SU-DHL-6 (cell line): ENCODE measurements at regions not wholly inside any gene's neighbourhood (a gene's known extent, or its start where the extent isn't known, plus 50 kb on each side); places are given as distances from the start of the nearest gene placed in this dataset.

Source experiments
- H2AFZ ChIP-seq: fragments of 200-600 bp; sonication (generic); 2 replicates; pipeline ENCODE4 v1.6.1; 2014; ENCODE audit warnings: low read depth, mild to moderate bottlenecking, moderate library complexity, mixed read lengths, antibody characterized with exemption, low read length; ENCODE audit not compliant: severe bottlenecking
- H3F3A ChIP-seq: fragments of 200-600 bp; shearing (Covaris generic); 2 replicates; pipeline ENCODE4 v1.6.0; 2016; ENCODE audit warnings: antibody characterized with exemption, mild to moderate bottlenecking; ENCODE audit not compliant: insufficient read depth
- H3K27ac ChIP-seq: fragments of 200-600 bp; sonication (generic); 2 replicates; pipeline ENCODE4 v1.5.1; 2016; ENCODE audit warnings: low read depth, mild to moderate bottlenecking, low read length, moderate library complexity, mixed read lengths
- H3K27me3 ChIP-seq: fragments of 200-600 bp; sonication (generic), shearing (Covaris generic); 2 replicates; pipeline ENCODE4 v1.6.0; 2014; ENCODE audit warnings: mild to moderate bottlenecking, low read length
- H3K36me3 ChIP-seq: fragments of 200-600 bp; sonication (generic); 2 replicates; pipeline ENCODE4 v1.6.1; 2014; ENCODE audit warnings: mild to moderate bottlenecking, low read length, mixed read lengths
- H3K4me2 ChIP-seq: fragments of 300-600, 200-600 bp; shearing (Covaris generic), sonication (generic); 2 replicates; pipeline ENCODE4 v1.6.0; 2014; ENCODE audit warnings: low read length, low read depth, mild to moderate bottlenecking; ENCODE audit not compliant: poor library complexity, severe bottlenecking
- H3K4me3 ChIP-seq: fragments of 200-600 bp; sonication (generic); 2 replicates; pipeline ENCODE4 v1.5.1; 2014; ENCODE audit warnings: antibody characterized with exemption, low read length, mild to moderate bottlenecking, mixed read lengths; ENCODE audit not compliant: insufficient read depth, poor library complexity, severe bottlenecking
- H3K79me2 ChIP-seq: fragments of 200-600 bp; sonication (generic); 2 replicates; pipeline ENCODE4 v1.6.1; 2014; ENCODE audit warnings: mild to moderate bottlenecking, low read length, moderate library complexity; ENCODE audit not compliant: insufficient read depth
- H3K9ac ChIP-seq: fragments of 200-600 bp; sonication (generic); 2 replicates; pipeline ENCODE4 v1.7.0; 2014; ENCODE audit warnings: mild to moderate bottlenecking, low read length
- H3K9me2 ChIP-seq: fragments of 200-600 bp; sonication (generic); replicated peaks from 2 replicates; pipeline ENCODE4 v1.6.1; 2014; ENCODE audit warnings: low read length; ENCODE audit not compliant: insufficient read depth
- H3K9me3 ChIP-seq: fragments of 200-600 bp; sonication (generic); 2 replicates; pipeline ENCODE4 v1.6.1; 2014; ENCODE audit warnings: low read length, mixed read lengths; ENCODE audit not compliant: insufficient read depth
- H4K20me1 ChIP-seq: fragments of 200-600 bp; sonication (generic); 2 replicates; pipeline ENCODE4 v1.6.1; 2014; ENCODE audit warnings: low read depth, mild to moderate bottlenecking, antibody characterized with exemption, low read length, moderate library complexity, mixed read lengths
- CTCF ChIP-seq: fragments of 200-600 bp; sonication (generic); IDR thresholded peaks from one replicate; pipeline ENCODE4 v1.5.1; 2017; ENCODE audit warnings: antibody characterized with exemption, mild to moderate bottlenecking, low read length, moderate library complexity; ENCODE audit not compliant: insufficient read depth, poor library complexity, severe bottlenecking
- EZH2phosphoT487 ChIP-seq: fragments of 200-600 bp; sonication (generic), shearing (Covaris generic); conservative IDR thresholded peaks from 2 replicates; pipeline ENCODE4 v1.6.1; 2018; ENCODE audit warnings: mild to moderate bottlenecking, antibody characterized with exemption, low read length, moderate library complexity, mixed read lengths

GRCh38 chr20:56730003-56730402 lies 100.9 kb downstream of the TFAP2C start:
- H3K4me3 ChIP-seq, result no peak overlapping the region
- no peaks in the 10 kb centered on the region for H4K20me1 ChIP-seq
- no peaks in the 10 kb centered on the region for H3K36me3 ChIP-seq
- H3K27me3 ChIP-seq, result no peaks in the 10 kb centered on the region
- H3K27ac ChIP-seq, result no peak overlapping the region
- H2AFZ ChIP-seq, result no peak overlapping the region
- no peaks in the 10 kb centered on the region for H3F3A ChIP-seq
- no peak for TF ChIP-seq EZH2phosphoT487
- TF ChIP-seq CTCF, result no peak
- H3K79me2 ChIP-seq, result no peaks in the 10 kb centered on the region
- no peak overlapping the region for H3K4me2 ChIP-seq
- no peaks in the 10 kb centered on the region for H3K9me2 ChIP-seq
- H3K9me3 ChIP-seq, result no peaks in the 10 kb centered on the region
- no peak overlapping the region for H3K9ac ChIP-seq

- TF ChIP-seq EZH2phosphoT487 (no peak), CTCF (no peak)
- Histone ChIP-seq H3K4me3 (no peak overlapping the region), H3K9me2 (no peaks in the 10 kb centered on the region), H3K9me3 (no peaks in the 10 kb centered on the region), H3K79me2 (no peaks in the 10 kb centered on the region), H3K4me2 (no peak overlapping the region), H3K9ac (no peak overlapping the region), H2AFZ (no peak overlapping the region), H3K36me3 (no peaks in the 10 kb centered on the region), H3F3A (no peaks in the 10 kb centered on the region), H3K27ac (no peak overlapping the region), H3K27me3 (no peaks in the 10 kb centered on the region), H4K20me1 (no peaks in the 10 kb centered on the region)
These were observed 101.9 kb downstream of the TFAP2C start for GRCh38 chr20:56730996-56731395.

GRCh38 chr20:56731476-56731875 lies 102.4 kb downstream of the TFAP2C start:
- TF ChIP-seq EZH2phosphoT487 (no peak), CTCF (no peak)
- Histone ChIP-seq H4K20me1 (no peaks in the 10 kb centered on the region), H3K4me3 (no peak overlapping the region), H3K27me3 (no peaks in the 10 kb centered on the region), H3K9me2 (no peaks in the 10 kb centered on the region), H3K9ac (no peak overlapping the region), H3K4me2 (no peak overlapping the region), H2AFZ (no peak overlapping the region), H3K79me2 (no peaks in the 10 kb centered on the region), H3K36me3 (no peaks in the 10 kb centered on the region), H3F3A (no peaks in the 10 kb centered on the region), H3K9me3 (no peaks in the 10 kb centered on the region), H3K27ac (no peak overlapping the region)

GRCh38 chr20:56733967-56734366 lies 104.9 kb downstream of the TFAP2C start:
- TF ChIP-seq EZH2phosphoT487, result no peak
- TF ChIP-seq CTCF, result no peak
- H3K9ac ChIP-seq, result no peak overlapping the region
- H3K9me2 ChIP-seq, result no peaks in the 10 kb centered on the region
- H3K36me3 ChIP-seq, result no peaks in the 10 kb centered on the region
- H2AFZ ChIP-seq, result no peak overlapping the region
- no peaks in the 10 kb centered on the region for H3K9me3 ChIP-seq
- H3F3A ChIP-seq, result no peaks in the 10 kb centered on the region
- no peaks in the 10 kb centered on the region for H4K20me1 ChIP-seq
- no peaks in the 10 kb centered on the region for H3K79me2 ChIP-seq
- H3K27ac ChIP-seq, result no peak overlapping the region
- no peaks in the 10 kb centered on the region for H3K27me3 ChIP-seq
- H3K4me3 ChIP-seq, result no peak overlapping the region
- H3K4me2 ChIP-seq, result no peak overlapping the region
